HepG2 (cell line): ENCODE measurements at regions not wholly inside any gene's neighbourhood (a gene's known extent, or its start where the extent isn't known, plus 50 kb on each side); places are given as distances from the start of the nearest gene placed in this dataset.

Experiments used
- ATF6 ChIP-seq: sonication (generic); formaldehyde crosslinking; conservative IDR thresholded peaks from 2 replicates; pipeline ENCODE4 v1.4.0; 2020; ENCODE audit warnings: missing genetic modification reagents
- ELF1 ChIP-seq: sonication (generic); formaldehyde crosslinking; IDR thresholded peaks from 2 replicates; pipeline ENCODE4 v1.4.0; 2020; ENCODE audit warnings: missing genetic modification reagents
- HCFC1 ChIP-seq: fragments of 150-350 bp; IDR thresholded peaks from 2 replicates; pipeline ENCODE4 v1.6.1; 2014; ENCODE audit warnings: low read depth, low read length
- KAT7 ChIP-seq: IDR thresholded peaks from 2 replicates; pipeline ENCODE4 v1.6.1; 2018; ENCODE audit warnings: borderline replicate concordance, missing compliant biosample characterization
- MYC ChIP-seq: sonication (generic); formaldehyde crosslinking; IDR thresholded peaks from 2 replicates; pipeline ENCODE4 v1.9.0; 2021; ENCODE audit warnings: missing genetic modification reagents, borderline replicate concordance
- PHB2 ChIP-seq: fragments of 450-650 bp; IDR thresholded peaks from 2 replicates; pipeline ENCODE4 v1.6.1; 2018; ENCODE audit not compliant: partially characterized antibody
- TGIF2 ChIP-seq: IDR thresholded peaks from 2 replicates; pipeline ENCODE4 v1.6.1; 2016; ENCODE audit warnings: control low read depth, missing compliant biosample characterization
- ZBTB33 ChIP-seq: sonication (generic); formaldehyde crosslinking; IDR thresholded peaks from 2 replicates; pipeline ENCODE4 v1.4.0; 2020; ENCODE audit warnings: missing genetic modification reagents
- ZNF101 ChIP-seq: sonication (generic); formaldehyde crosslinking; IDR thresholded peaks from 2 replicates; pipeline ENCODE4 v1.4.0; 2020; ENCODE audit warnings: mild to moderate bottlenecking, low read depth, missing genetic modification reagents, borderline replicate concordance
- ZNF24 ChIP-seq: fragments of 450-650 bp; IDR thresholded peaks from 2 replicates; pipeline ENCODE4 v1.6.1; 2017; ENCODE audit warnings: antibody characterized with exemption, mild to moderate bottlenecking

- TF ChIP-seq ZNF101, result no peak
- TF ChIP-seq MYC (CRISPR knock-in tag), result no peak
- no peak for TF ChIP-seq KAT7 (CRISPR knock-in tag)
- TF ChIP-seq TGIF2 (CRISPR knock-in tag), result no peak
- TF ChIP-seq ZBTB33 (CRISPR knock-in tag), result no peak
- no peak for TF ChIP-seq HCFC1
- no peak for TF ChIP-seq ATF6 (CRISPR knock-in tag)
- no peak for TF ChIP-seq PHB2
- no peak for TF ChIP-seq ELF1 (CRISPR knock-in tag)
- TF ChIP-seq ZNF24, result no peak
Observed at GRCh38 chr15:69551391-69552056, 98.9 kb downstream of the RPLP1 start.
